Activated T-cell treated with anti-CD3 and anti-CD28 coated beads, Interleukin-2, amount 50 U/mL, for 48 hours (primary cell): ENCODE measurements at regions not wholly inside any gene's neighbourhood (a gene's known extent, or its start where the extent isn't known, plus 50 kb on each side); places are given as distances from the start of the nearest gene placed in this dataset.

Experiments
- DNase-seq, 2 experiments: peaks; one replicate each; pipeline ENCODE4 v3.0.0-alpha.2; 2020

GRCh38 chr5:53423724-53424123 is 56.7 kb upstream of the FST start:
- no peak for DNase-seq

GRCh38 chr5:53424686-53425615 is 55.5 kb upstream of the FST start:
- no peak for DNase-seq

GRCh38 chr5:53425687-53426511 is 54.5 kb upstream of the FST start:
- peak; percentile 24 to 29 for DNase-seq

GRCh38 chr5:53426512-53426830 is 54.0 kb upstream of the FST start:
- no peak for DNase-seq

- DNase-seq = no peak
Observed at GRCh38 chr5:53426878-53427277, 53.6 kb upstream of the FST start.

GRCh38 chr5:53427965-53428364 is 52.5 kb upstream of the FST start:
- DNase-seq = no peak

- no peak for DNase-seq
Observed at GRCh38 chr5:53429706-53430105, 50.7 kb upstream of the FST start.

GRCh38 chr5:53430618-53431252 is 49.7 kb upstream of the FST start:
- no peak for DNase-seq
